WTC11 (cell line): ENCODE measurements at regions not wholly inside any gene's neighbourhood (a gene's known extent, or its start where the extent isn't known, plus 50 kb on each side); places are given as distances from the start of the nearest gene placed in this dataset.

Experiments
- ATF1 ChIP-seq: sonication (generic); formaldehyde crosslinking; IDR thresholded peaks from 2 replicates; pipeline ENCODE4 v1.8.1; 2023; ENCODE audit warnings: mild to moderate bottlenecking, moderate library complexity, missing genetic modification reagents
- ATF3 ChIP-seq: sonication (generic); formaldehyde crosslinking; conservative IDR thresholded peaks from 2 replicates; pipeline ENCODE4 v1.8.1; 2022; ENCODE audit warnings: mild to moderate bottlenecking, missing genetic modification reagents
- FOXP4 ChIP-seq: sonication (generic); formaldehyde crosslinking; IDR thresholded peaks from 2 replicates; pipeline ENCODE4 v1.8.0; 2022; ENCODE audit warnings: mild to moderate bottlenecking, missing genetic modification reagents
- KAT7 ChIP-seq: sonication (generic); formaldehyde crosslinking; IDR thresholded peaks from 2 replicates; pipeline ENCODE4 v1.8.1; 2023; ENCODE audit warnings: missing genetic modification reagents, mild to moderate bottlenecking, borderline replicate concordance
- TCF7 ChIP-seq: sonication (generic); formaldehyde crosslinking; IDR thresholded peaks from 2 replicates; pipeline ENCODE4 v1.8.0; 2022; ENCODE audit warnings: mild to moderate bottlenecking, low read depth, missing genetic modification reagents, moderate library complexity
- ZNF232 ChIP-seq: sonication (generic); formaldehyde crosslinking; IDR thresholded peaks from 2 replicates; pipeline ENCODE4 v1.8.0; 2022; ENCODE audit warnings: mild to moderate bottlenecking, missing genetic modification reagents
- TF ChIP-seq, protein P1 (sequence below): fragments of 200-600 bp; IDR thresholded peaks from 2 replicates; pipeline ENCODE4 v1.8.0; 2022; ENCODE audit warnings: antibody characterized with exemption
- TF ChIP-seq, protein P2 (sequence below): sonication (generic); formaldehyde crosslinking; IDR thresholded peaks from 2 replicates; pipeline ENCODE4 v1.8.0; 2022; ENCODE audit warnings: mild to moderate bottlenecking, missing genetic modification reagents
- TF ChIP-seq, protein P3 (sequence below): sonication (generic); formaldehyde crosslinking; IDR thresholded peaks from 2 replicates; pipeline ENCODE4 v1.8.1; 2023; ENCODE audit warnings: mild to moderate bottlenecking, missing genetic modification reagents
- TF ChIP-seq, protein P4 (sequence below): sonication (generic); formaldehyde crosslinking; IDR thresholded peaks from 2 replicates; pipeline ENCODE4 v1.8.1; 2022; ENCODE audit warnings: mild to moderate bottlenecking, moderate library complexity, missing genetic modification reagents

GRCh38 chr2:150097402-150097801, 390.1 kb downstream of the RND3 start:
- TF ChIP-seq, protein P1, sequence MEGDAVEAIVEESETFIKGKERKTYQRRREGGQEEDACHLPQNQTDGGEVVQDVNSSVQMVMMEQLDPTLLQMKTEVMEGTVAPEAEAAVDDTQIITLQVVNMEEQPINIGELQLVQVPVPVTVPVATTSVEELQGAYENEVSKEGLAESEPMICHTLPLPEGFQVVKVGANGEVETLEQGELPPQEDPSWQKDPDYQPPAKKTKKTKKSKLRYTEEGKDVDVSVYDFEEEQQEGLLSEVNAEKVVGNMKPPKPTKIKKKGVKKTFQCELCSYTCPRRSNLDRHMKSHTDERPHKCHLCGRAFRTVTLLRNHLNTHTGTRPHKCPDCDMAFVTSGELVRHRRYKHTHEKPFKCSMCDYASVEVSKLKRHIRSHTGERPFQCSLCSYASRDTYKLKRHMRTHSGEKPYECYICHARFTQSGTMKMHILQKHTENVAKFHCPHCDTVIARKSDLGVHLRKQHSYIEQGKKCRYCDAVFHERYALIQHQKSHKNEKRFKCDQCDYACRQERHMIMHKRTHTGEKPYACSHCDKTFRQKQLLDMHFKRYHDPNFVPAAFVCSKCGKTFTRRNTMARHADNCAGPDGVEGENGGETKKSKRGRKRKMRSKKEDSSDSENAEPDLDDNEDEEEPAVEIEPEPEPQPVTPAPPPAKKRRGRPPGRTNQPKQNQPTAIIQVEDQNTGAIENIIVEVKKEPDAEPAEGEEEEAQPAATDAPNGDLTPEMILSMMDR: no peak
- TF ChIP-seq, protein P2, sequence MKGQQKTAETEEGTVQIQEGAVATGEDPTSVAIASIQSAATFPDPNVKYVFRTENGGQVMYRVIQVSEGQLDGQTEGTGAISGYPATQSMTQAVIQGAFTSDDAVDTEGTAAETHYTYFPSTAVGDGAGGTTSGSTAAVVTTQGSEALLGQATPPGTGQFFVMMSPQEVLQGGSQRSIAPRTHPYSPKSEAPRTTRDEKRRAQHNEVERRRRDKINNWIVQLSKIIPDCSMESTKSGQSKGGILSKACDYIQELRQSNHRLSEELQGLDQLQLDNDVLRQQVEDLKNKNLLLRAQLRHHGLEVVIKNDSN (CRISPR knock-in tag): no peak
- TF ChIP-seq FOXP4 (CRISPR knock-in tag): no peak
- no peak for TF ChIP-seq TCF7 (CRISPR knock-in tag)
- TF ChIP-seq ATF3 (CRISPR knock-in tag): no peak
- TF ChIP-seq, protein P3, sequence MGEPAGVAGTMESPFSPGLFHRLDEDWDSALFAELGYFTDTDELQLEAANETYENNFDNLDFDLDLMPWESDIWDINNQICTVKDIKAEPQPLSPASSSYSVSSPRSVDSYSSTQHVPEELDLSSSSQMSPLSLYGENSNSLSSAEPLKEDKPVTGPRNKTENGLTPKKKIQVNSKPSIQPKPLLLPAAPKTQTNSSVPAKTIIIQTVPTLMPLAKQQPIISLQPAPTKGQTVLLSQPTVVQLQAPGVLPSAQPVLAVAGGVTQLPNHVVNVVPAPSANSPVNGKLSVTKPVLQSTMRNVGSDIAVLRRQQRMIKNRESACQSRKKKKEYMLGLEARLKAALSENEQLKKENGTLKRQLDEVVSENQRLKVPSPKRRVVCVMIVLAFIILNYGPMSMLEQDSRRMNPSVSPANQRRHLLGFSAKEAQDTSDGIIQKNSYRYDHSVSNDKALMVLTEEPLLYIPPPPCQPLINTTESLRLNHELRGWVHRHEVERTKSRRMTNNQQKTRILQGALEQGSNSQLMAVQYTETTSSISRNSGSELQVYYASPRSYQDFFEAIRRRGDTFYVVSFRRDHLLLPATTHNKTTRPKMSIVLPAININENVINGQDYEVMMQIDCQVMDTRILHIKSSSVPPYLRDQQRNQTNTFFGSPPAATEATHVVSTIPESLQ (CRISPR knock-in tag): no peak
- TF ChIP-seq ZNF232: no peak
- TF ChIP-seq, protein P4, sequence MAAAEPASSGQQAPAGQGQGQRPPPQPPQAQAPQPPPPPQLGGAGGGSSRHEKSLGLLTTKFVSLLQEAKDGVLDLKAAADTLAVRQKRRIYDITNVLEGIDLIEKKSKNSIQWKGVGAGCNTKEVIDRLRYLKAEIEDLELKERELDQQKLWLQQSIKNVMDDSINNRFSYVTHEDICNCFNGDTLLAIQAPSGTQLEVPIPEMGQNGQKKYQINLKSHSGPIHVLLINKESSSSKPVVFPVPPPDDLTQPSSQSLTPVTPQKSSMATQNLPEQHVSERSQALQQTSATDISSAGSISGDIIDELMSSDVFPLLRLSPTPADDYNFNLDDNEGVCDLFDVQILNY: no peak
- no peak for TF ChIP-seq ATF1
- no peak for TF ChIP-seq KAT7 (CRISPR knock-in tag)
